ENCODE measurements at regions not wholly inside any gene's neighbourhood (a gene's known extent, or its start where the extent isn't known, plus 50 kb on each side); places are given as distances from the start of the nearest gene placed in this dataset.
"Not testable (repeated sequence)": the region's sequence is repeated elsewhere in the genome, so short reads cannot be mapped to it uniquely, and the experiment has no call there.

DNA sequence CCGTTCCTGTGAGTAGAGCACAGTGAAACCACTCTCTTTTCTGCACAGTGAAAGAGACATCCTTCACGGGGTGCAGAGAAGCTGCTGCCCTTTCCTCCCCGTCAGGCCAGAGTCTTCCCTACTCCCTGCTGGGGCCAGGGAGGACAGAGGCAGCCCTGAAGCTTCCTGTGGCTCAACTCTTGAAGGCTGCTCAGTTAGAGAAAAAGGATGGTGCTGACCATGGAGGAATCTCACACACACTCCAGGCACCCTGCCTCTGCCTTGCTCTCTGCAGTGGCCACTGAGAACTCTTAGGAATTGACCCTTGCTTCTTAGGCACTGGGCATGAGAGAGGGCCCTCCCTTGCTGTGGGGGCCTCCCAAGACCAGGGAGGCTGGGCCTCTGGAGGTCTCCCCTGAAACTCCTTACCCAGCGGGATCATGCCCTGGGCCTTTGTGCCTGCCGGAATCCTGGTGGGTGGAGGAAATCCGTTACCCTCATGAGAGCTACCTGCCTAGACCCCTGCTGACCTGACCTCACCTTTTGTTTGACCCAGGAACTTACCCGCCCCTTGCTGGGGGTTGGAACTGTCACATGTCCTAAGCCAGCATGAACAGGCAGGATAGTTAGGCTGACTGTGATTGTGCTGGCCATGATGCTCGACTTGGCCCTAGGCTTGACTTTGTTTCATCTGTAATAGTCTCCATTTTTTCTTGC lies 65.0 kb upstream of the CD93 start:
- DNase-seq (ENCODE audit: low read depth in 2 of 2): no peak

- no peak for DNase-seq (ENCODE audit: low read depth in 2 of 2)
These were observed 64.3 kb upstream of the CD93 start for GRCh38 chr20:23150304-23151007.

GRCh38 chr20:23149623-23150279 lies 63.6 kb upstream of the CD93 start:
- DNase-seq (ENCODE audit: low read depth in 2 of 2): no peak

- no peak for DNase-seq (ENCODE audit: low read depth in 2 of 2)
These were observed 62.8 kb upstream of the CD93 start for GRCh38 chr20:23148731-23149570.

- DNase-seq (ENCODE audit: low read depth in 2 of 2): peak; percentile 4 to 42
These were observed 62.0 kb upstream of the CD93 start for GRCh38 chr20:23147964-23148730.

DNA sequence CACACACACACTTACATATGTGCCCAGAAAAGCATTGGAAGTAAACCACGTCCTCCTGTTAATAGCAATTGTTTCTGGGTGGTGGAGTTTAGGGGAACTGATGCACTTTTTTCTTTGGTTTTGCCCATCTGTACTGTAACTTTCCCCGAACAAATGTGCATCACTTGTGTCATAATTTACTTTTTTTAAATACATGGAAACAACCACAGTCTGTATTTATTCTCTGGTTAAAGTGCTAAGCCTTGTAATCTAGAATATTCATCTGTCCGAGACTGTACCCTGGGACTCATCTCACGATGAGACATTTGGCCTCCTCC lies 61.5 kb upstream of the CD93 start:
- DNase-seq (ENCODE audit: low read depth in 2 of 2): no peak

- DNase-seq (ENCODE audit: low read depth in 2 of 2): no peak
These were observed 60.9 kb upstream of the CD93 start for GRCh38 chr20:23146857-23147637.

GRCh38 chr20:23146181-23146580 lies 60.1 kb upstream of the CD93 start:
- DNase-seq (ENCODE audit: low read depth in 2 of 2): no peak

DNA sequence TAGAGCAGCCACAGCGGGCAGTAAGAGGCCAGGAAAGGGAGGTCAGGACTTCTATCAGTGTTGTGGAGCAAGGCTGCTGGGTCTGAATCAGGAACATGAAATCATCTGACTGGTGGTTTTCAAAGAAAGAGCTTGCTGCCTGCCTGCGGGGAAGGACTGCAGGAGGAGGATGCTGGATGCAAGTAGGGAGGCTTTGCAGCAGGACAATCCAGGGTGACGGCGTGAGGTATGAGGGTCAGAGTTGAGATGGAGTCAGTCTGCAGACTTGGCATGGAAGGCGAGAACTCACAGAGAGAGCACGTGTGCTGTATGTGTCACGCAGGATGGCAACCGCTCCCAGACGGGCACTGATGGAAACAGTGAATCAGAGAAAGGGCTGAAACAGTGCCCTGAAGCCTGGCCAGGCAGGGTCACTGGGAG lies 59.2 kb upstream of the CD93 start:
- no peak for DNase-seq (ENCODE audit: low read depth in 2 of 2)

DNA sequence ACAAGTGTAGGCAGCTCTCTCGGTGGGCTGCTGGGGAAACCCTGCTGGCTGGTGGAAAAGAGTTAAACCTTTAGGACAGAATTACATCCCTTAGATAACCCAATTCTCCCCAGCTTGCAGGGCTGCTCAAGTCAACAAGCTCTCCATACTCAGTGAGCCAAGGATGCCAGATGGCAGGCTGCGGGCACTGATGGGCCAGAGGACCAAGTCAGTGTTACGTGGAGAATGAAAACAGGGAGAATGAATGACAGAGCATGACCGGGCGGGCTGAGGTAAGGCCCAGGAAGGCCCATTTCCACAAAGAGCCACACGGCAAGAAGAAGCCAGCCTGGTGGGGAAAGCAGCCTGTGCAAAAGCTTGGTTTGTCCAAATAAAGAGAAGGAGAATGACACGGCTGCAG lies 58.7 kb upstream of the CD93 start:
- DNase-seq (ENCODE audit: low read depth in 2 of 2): no peak

- DNase-seq (ENCODE audit: low read depth in 2 of 2): no peak
These were observed 58.0 kb upstream of the CD93 start for GRCh38 chr20:23143986-23144690.

DNA sequence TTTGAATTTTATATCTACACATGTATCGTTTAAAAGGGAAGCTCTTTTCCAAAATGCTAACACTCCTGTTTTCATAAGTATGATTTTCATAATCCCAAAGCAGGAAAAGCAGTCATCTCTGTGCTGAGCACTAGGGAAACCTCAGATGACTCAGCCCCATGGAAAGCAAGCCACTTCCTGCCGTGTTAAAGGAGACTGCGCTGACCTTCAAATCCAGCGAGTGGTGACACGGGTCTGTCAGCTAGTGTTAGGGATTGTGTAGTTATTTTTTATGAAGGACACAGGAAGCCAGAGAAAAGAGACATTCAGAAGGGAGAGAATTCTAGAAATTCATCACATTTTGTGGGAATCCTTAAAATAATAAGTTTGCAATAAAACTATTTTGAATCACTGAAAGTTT lies 57.0 kb upstream of the CD93 start:
- no peak for DNase-seq (ENCODE audit: low read depth in 2 of 2)

DNA sequence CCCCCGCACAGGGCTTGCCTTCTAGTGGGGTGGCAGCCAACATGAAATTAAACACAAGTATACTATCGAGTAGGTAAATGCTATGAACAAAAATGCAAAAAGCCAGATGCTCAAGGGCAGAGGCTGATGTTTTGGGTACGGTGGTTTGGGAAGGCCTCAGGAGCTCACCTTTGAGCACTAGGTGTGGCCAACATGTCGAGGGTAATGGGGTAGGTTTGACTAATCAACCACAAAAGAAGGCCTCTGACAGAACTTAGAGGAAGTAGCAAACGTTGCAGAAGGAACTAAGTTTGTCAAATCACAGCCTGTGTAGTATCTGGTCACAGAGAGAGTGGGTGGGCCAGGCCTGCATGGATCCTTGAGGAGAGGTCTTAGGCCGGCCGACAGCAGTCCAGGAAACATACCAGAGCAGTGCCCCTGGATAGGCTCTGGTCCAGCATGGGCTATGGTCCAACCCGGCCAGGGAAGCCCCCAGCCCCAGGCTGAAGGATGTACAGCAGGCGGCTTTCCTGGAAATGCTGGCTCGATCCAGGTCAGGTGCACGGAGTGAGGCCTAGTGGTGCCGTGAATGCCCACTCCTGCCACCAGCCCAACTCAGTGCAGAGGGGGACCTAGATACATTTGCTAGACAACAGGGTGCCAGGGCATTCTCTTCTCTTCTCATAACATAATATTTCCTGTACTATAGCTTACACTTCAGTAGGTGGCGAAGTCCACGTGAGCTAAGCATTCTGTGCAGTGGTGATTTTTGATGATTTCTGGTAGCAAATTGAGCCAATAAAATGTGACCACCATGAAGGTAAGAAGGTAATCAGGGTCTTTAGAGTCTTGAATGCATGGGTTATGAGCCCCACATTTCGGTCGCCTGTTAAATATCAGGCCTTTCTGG lies 56.3 kb upstream of the CD93 start:
- DNase-seq (ENCODE audit: low read depth in 2 of 2): no peak

DNA sequence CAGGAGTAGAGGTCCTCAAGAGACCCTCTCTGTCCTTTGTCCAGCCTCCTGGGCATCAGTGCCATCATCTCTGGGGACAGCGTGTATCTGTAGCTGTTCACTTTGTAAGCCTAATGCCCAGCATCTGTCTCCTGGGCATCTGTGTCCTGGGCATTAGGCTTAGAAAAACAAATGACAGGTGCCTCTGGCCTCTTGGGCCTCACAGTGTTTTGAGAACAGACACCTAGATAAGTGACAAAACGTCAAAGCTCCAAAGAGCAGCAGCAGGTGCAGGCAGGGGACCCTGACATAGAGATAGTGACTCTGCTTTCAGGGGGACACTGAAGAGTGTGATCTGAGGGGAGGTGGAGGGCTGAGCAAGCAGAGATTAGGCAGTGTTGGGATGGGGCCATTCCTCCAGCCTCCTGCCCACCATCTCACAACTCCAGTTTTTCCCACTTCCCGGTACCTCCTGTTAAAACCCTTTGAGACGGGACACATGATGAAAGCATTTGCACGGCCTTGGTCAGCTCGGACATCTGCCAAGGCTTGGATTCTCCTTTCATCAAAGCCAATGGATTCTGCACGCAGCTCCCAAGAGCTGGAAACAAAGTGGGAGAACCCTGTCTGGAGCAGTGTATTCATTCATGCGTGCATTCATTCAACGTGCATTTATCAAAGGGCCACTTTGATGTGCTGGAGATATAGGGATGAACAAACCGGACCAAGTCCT lies 55.5 kb upstream of the CD93 start:
- no peak for DNase-seq (ENCODE audit: low read depth in 2 of 2)

DNA sequence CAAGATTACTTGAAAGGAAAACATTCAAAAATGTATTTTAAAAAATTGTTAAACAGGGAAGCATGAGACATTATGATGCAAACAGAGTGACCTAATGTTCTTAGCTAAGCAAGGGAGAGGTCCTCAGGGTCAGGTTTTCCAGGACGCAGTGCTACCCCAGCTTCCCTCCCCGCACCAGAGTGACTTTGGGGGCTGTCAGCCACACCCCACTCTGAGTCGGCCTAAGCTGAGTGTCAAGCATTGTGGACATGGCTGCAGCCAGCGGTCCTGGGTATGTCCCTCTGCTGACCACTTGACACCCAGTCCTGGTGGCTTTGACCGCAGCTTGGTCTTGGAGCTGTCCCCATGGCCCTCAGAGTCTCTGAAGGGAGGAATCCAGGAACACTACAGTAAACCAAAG lies 54.9 kb upstream of the CD93 start:
- no peak for DNase-seq (ENCODE audit: low read depth in 2 of 2)

DNA sequence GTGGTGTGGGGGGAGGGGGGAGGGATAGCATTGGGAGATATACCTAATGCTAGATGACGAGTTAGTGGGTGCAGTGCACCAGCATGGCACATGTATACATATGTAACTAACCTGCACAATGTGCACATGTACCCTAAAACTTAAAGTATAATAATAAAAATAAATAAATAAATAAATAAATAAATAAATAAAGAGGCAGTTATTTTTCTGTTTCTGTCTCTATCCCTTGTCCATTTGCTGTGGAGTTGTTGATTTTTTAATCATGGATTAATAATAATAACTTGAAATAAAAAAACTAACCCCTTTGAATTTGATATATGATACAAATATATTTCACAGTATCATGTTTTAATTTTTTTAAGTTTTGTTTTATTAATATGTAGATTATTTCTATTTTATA lies 53.9 kb upstream of the CD93 start:
- DNase-seq (ENCODE audit: low read depth in 2 of 2): not testable (repeated sequence)

DNA sequence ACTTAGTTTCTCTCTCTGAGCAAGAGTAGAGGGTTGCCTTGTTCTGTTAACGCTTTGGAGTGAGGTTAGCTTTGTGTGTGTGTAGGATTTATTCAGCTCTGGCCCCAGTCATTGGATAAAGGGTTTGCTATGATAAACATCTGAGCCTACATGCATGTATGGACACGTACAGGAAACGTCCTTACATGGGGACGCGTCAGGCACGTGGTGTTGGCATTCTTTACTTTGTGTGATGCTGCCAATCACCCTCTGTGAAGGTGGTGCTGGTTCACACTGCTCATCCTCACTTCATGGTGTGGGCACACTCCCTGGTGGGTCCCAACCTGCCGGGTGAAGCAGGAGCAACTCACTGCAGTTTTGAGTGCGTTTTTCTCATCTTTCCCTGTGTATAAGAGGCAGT lies 53.4 kb upstream of the CD93 start:
- no peak for DNase-seq (ENCODE audit: low read depth in 2 of 2)

DNA sequence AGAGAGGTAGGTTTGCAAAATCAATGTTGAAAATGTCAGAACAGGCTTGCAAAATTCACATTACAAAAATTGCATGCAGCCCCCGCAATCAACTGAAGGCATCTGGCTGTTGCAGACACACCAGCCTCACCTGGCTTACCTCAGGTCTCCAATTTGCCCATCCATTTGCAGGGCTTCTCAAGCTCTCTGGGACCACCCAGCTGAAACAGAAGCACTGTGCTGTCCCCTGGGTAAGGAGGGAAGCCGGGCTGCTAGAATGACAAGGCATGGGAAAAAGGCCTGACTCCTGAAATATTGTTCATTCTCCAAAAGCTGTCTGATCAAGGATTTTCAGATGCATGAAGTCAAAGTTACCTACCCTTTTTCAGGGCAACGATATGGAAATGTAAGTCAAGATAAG lies 52.6 kb upstream of the CD93 start:
- no peak for DNase-seq (ENCODE audit: low read depth in 2 of 2)
